Keratinocyte (primary cell): ENCODE measurements at regions not wholly inside any gene's neighbourhood (a gene's known extent, or its start where the extent isn't known, plus 50 kb on each side); places are given as distances from the start of the nearest gene placed in this dataset.

Source experiments
- DNase-seq: peaks from one replicate; pipeline ENCODE4 v3.0.0-alpha.2; 2011; ENCODE audit warnings: low read depth, missing footprints, low spot score
- FAIRE-seq: peaks from 2 replicates; lab custom pipeline; 2011; peaks lifted over from hg19 to GRCh38; lab: Jason Lieb, UNC
- H2AFZ ChIP-seq: 2 replicates; pipeline ENCODE4 v1.6.0; 2012; ENCODE audit warnings: low read length, control low read depth, inconsistent platforms; ENCODE audit not compliant: control insufficient read depth
- H3K27ac ChIP-seq: 2 replicates; pipeline ENCODE4 v1.5.1; 2011; ENCODE audit warnings: low read length; ENCODE audit not compliant: control insufficient read depth, insufficient read depth
- H3K27me3 ChIP-seq: 3 replicates; pipeline ENCODE4 v1.6.0; 2011; ENCODE audit warnings: low read length; ENCODE audit not compliant: control insufficient read depth, insufficient read depth; ENCODE audit errors: extremely low read depth
- H3K36me3 ChIP-seq, 2 experiments: 2 replicates in 1 of 2; 3 replicates in 1 of 2; pipeline ENCODE4 v1.5.1; 2011; ENCODE audit warnings: low read length in 2 of 2, mild to moderate bottlenecking in 1 of 2; ENCODE audit not compliant: control insufficient read depth in 2 of 2, insufficient read depth in 2 of 2; ENCODE audit errors: extremely low read depth in 1 of 2
- H3K4me1 ChIP-seq: 3 replicates; pipeline ENCODE4 v1.5.1; 2011; ENCODE audit warnings: low read length; ENCODE audit not compliant: control insufficient read depth, insufficient read depth; ENCODE audit errors: extremely low read depth
- H3K4me2 ChIP-seq: 3 replicates; pipeline ENCODE4 v1.6.0; 2011; ENCODE audit warnings: low read depth, low read length; ENCODE audit not compliant: control insufficient read depth, insufficient read depth; ENCODE audit errors: extremely low read depth
- H3K4me3 ChIP-seq, 3 experiments: fragments of 200-600 bp in 1 of 3; sonication (generic) in 1 of 3; 2 replicates in 2 of 3; 3 replicates in 1 of 3; pipeline ENCODE4 v1.5.1; 2011 to 2016; ENCODE audit warnings: low read length in 3 of 3, mild to moderate bottlenecking in 3 of 3, control low read depth in 2 of 3, inconsistent platforms in 1 of 3, low read depth in 1 of 3, mixed read lengths in 1 of 3, mixed run types in 1 of 3, moderate library complexity in 1 of 3; ENCODE audit not compliant: control insufficient read depth in 2 of 3, insufficient read depth in 2 of 3; ENCODE audit errors: extremely low read depth in 1 of 3
- H3K79me2 ChIP-seq: 2 replicates; pipeline ENCODE4 v1.6.0; 2012; ENCODE audit warnings: low read length; ENCODE audit not compliant: control insufficient read depth, insufficient read depth
- H3K9ac ChIP-seq: 3 replicates; pipeline ENCODE4 v1.6.0; 2011; ENCODE audit warnings: low read length; ENCODE audit not compliant: control insufficient read depth, insufficient read depth; ENCODE audit errors: extremely low read depth
- H3K9me1 ChIP-seq: 3 replicates; pipeline ENCODE4 v1.6.0; 2011; ENCODE audit warnings: low read length; ENCODE audit not compliant: control insufficient read depth, insufficient read depth; ENCODE audit errors: extremely low read depth
- H3K9me3 ChIP-seq: 2 replicates; pipeline ENCODE4 v1.5.1; 2012; ENCODE audit warnings: low read depth, low read length; ENCODE audit not compliant: control insufficient read depth
- H4K20me1 ChIP-seq: 3 replicates; pipeline ENCODE4 v1.6.0; 2011; ENCODE audit warnings: low read length; ENCODE audit not compliant: control insufficient read depth, insufficient read depth; ENCODE audit errors: extremely low read depth
- CTCF ChIP-seq, 3 experiments: IDR thresholded peaks in 1 of 3; conservative IDR thresholded peaks in 1 of 3; optimal IDR thresholded peaks in 1 of 3; 2 replicates in 2 of 3; 3 replicates in 1 of 3; pipeline versions ENCODE3 to v1.5.1; 2011; ENCODE audit warnings: low read length in 3 of 3, mild to moderate bottlenecking in 3 of 3, moderate library complexity in 2 of 3, control low read depth in 1 of 3, inconsistent platforms in 1 of 3; ENCODE audit not compliant: insufficient read depth in 2 of 3; ENCODE audit errors: extremely low read depth in 1 of 3
- EZH2 ChIP-seq: IDR thresholded peaks from one replicate; pipeline ENCODE4 v1.6.1; 2012; ENCODE audit warnings: inconsistent platforms, mild to moderate bottlenecking, low read length, moderate library complexity
- dilution Hi-C: fragments of 300-500 bp; cut with MboI; formaldehyde crosslinking; loops from one replicate; pipeline ENCODE4 v1.7.0; 2020; ENCODE audit warnings: low sequenced_read_pairs; ENCODE audit not compliant: extremely low pct_ligation_motif_present

GRCh38 chr16:54780266-54780665 is 150.4 kb upstream of the IRX5 start:
- dilution Hi-C loops, result no loop called here
- DNase-seq (no peak), FAIRE-seq (no peak)
- no peak overlapping the region for H3K4me2 ChIP-seq
- H3K27ac ChIP-seq, result no peak overlapping the region
- H3K79me2 ChIP-seq, result no peaks in the 10 kb centered on the region
- no peaks in the 10 kb centered on the region for H4K20me1 ChIP-seq
- H3K9me3 ChIP-seq, result no peaks in the 10 kb centered on the region
- no peak overlapping the region for H2AFZ ChIP-seq
- TF ChIP-seq EZH2 (no peak), CTCF (optimal IDR thresholded peaks at IDR 0.05 in 1 of 3, IDR thresholded peaks at IDR 0.05 in 1 of 3, conservative IDR thresholded peaks at IDR 0.05 in 1 of 3; ENCODE audit: extremely low read depth in 1 of 3, insufficient read depth in 2 of 3, low read length in 3 of 3) (no peak)
- H3K36me3 ChIP-seq, result no peaks in the 10 kb centered on the region
- no peak overlapping the region for H3K4me3 ChIP-seq
- no peak overlapping the region for H3K9ac ChIP-seq
- peaks cover 5% of the 10 kb centered on the region for H3K4me1 ChIP-seq
- H3K27me3 ChIP-seq, result no peaks in the 10 kb centered on the region
- H3K9me1 ChIP-seq, result no peaks in the 10 kb centered on the region

GRCh38 chr16:54779549-54779948 is 151.1 kb upstream of the IRX5 start:
- no peak for DNase-seq
- no peaks in the 10 kb centered on the region for H3K36me3 ChIP-seq
- H3K79me2 ChIP-seq, result no peaks in the 10 kb centered on the region
- H3K9ac ChIP-seq, result no peak overlapping the region
- H3K9me1 ChIP-seq, result no peaks in the 10 kb centered on the region
- H4K20me1 ChIP-seq, result no peaks in the 10 kb centered on the region
- H3K4me1 ChIP-seq, result peaks cover 5% of the 10 kb centered on the region
- H3K27me3 ChIP-seq, result no peaks in the 10 kb centered on the region
- dilution Hi-C loops, result no loop called here
- H2AFZ ChIP-seq, result no peak overlapping the region
- no peak for TF ChIP-seq CTCF (optimal IDR thresholded peaks at IDR 0.05 in 1 of 3, IDR thresholded peaks at IDR 0.05 in 1 of 3, conservative IDR thresholded peaks at IDR 0.05 in 1 of 3; ENCODE audit: extremely low read depth in 1 of 3, insufficient read depth in 2 of 3, low read length in 3 of 3)
- TF ChIP-seq EZH2, result no peak
- no peak overlapping the region for H3K4me2 ChIP-seq
- FAIRE-seq, result no peak
- no peak overlapping the region for H3K4me3 ChIP-seq
- no peak overlapping the region for H3K27ac ChIP-seq
- no peaks in the 10 kb centered on the region for H3K9me3 ChIP-seq
